HG03571 (cell line): ENCODE measurements at regions not wholly inside any gene's neighbourhood (a gene's known extent, or its start where the extent isn't known, plus 50 kb on each side); places are given as distances from the start of the nearest gene placed in this dataset.

Experiments used
- ATAC-seq: cut with Tn5 transposase; IDR thresholded peaks from one replicate; pipeline ENCODE4 v1.9.1; 2021; ENCODE audit not compliant: unreplicated experiment

- ATAC-seq = peak; percentile 35
These were observed 478.9 kb upstream of the HS6ST1 start for GRCh38 chr2:128797533-128797932.

- ATAC-seq = peak; percentile 87
These were observed 479.3 kb upstream of the HS6ST1 start for GRCh38 chr2:128797937-128798336.

DNA sequence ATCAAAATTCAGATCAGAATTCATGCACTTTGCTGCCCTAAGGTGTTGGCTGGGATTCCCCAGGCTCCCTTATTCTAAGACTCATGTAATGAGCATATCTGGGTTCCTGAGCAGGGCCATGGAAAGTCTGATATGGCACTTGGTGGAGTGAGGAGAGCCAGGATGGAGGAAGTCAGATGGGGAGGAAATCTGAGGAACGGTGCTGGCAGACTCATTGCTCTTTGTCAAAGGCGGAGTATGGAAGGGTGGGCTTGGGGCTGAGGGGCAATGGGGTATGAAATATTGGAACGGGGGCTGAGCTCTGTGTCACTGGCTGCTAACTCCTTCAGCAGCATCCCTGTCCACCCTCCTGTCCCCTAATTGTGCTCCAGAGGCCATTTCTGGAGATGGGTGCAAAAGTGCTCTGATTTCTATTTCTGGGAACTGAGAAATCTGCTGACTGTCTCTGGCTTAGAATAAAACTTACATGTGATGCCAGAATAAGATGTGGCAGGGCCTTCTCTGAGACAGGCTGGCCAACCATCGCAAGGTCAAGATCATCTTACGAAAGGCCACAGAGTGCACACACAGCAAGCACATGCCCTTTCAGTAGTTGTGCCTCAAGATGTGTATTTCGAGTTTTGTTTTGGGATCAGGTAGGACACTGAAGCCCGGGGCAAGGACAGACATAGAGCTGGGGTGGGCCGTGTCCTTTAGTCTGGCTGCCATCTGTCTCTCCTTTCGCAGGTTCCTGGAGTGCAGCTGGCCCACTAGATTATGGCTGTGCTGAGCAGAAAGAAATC, 480.0 kb upstream of the HS6ST1 start:
- no peak for ATAC-seq

DNA sequence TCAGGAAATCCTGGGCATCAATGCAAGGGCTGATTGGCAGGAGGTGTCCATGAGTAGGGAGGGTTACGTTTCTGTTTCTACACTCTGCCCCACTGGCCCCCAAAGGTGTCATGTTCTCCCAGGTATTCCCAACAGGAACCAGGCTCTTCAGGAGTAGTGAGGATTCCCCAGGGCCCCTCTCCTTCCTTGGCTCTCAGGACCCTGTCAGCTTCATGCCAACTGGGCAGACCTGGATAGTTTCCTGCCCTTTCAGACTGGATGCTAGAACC, 480.6 kb upstream of the HS6ST1 start:
- no peak for ATAC-seq

- no peak for ATAC-seq
These were observed 481.1 kb upstream of the HS6ST1 start for GRCh38 chr2:128799730-128800129.

DNA sequence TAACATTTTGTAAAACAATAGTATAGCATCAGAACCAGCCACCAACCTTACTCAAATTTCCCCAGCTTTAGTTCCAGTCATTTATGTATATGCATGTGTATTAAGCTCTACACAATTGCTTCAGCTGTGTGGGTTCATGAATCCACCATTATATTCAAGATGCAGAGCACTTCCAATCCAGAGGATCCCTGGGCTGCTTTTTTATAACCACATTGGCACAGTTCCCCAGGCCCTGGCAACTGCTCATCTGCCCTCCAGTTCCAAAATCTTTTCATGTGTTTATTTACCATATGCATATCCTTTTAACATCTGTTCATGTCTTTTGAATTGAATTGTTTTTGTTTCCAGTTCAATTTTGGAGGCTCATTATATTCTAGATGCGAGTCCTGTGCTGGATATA, 482.9 kb upstream of the HS6ST1 start:
- no peak for ATAC-seq

DNA sequence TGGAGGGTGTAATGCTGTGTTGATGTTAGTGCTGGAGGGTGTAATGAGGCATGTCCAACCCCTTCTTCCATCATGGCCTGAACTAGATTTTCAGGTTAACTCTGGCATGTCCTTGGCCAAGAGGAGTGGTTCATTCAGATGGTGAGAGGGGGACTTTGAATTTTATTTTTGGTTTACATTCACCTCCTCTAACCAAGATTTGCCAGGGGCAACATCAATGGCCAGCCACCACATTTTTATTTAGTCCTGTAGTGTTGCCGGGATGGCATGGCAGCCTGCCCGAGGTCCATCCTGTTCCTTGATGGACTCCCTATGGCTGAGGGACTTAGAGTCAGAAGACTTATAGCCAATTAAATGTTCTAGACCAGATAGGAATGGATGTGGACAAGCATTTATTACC, 484.6 kb upstream of the HS6ST1 start:
- ATAC-seq = no peak

GRCh38 chr2:128805237-128805636, 486.6 kb upstream of the HS6ST1 start:
- ATAC-seq = no peak

DNA sequence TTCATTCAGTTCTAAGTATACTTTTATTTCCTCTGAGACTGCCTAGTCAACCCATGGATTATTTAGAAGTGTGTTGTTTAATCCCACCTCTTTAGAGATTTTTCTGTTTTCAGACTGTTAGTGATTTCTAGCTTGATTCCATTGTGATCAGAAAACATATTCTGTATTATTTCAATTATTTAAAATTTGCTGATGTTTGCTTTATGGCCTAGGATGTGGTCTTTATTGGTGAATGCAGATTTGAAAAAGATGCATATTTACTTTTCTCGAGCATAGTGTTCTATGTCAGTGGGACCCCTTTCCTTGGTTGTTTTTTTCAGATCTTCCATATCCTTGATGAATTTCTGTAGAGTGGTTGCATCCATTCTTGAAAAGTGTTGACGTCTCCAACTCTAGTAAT, 487.2 kb upstream of the HS6ST1 start:
- ATAC-seq = no peak

- no peak for ATAC-seq
These were observed 488.6 kb upstream of the HS6ST1 start for GRCh38 chr2:128807317-128807716.

GRCh38 chr2:128808462-128809258, 490.0 kb upstream of the HS6ST1 start:
- no peak for ATAC-seq

GRCh38 chr2:128809259-128809636, 490.6 kb upstream of the HS6ST1 start:
- ATAC-seq = no peak

DNA sequence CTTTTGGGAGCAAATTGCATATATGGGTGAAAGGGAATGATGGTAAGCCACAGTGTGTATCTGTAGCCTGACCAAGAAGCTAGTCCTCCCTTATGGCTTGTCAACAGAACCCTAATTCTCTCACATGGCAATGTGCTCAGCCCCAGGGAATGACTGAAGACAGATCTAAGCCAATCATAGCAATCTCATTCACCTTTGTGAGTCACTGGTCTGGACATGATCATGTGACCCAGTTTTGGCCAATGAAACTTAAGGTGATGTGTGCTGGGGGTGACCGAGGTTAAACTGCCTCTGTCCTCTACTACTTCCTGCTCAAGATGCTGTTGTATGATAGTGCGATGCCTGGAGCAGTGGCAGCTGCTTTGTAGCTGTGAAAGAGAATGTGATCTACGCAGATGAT, 491.2 kb upstream of the HS6ST1 start:
- ATAC-seq = no peak

- ATAC-seq = no peak
These were observed 493.7 kb upstream of the HS6ST1 start for GRCh38 chr2:128812183-128812940.

DNA sequence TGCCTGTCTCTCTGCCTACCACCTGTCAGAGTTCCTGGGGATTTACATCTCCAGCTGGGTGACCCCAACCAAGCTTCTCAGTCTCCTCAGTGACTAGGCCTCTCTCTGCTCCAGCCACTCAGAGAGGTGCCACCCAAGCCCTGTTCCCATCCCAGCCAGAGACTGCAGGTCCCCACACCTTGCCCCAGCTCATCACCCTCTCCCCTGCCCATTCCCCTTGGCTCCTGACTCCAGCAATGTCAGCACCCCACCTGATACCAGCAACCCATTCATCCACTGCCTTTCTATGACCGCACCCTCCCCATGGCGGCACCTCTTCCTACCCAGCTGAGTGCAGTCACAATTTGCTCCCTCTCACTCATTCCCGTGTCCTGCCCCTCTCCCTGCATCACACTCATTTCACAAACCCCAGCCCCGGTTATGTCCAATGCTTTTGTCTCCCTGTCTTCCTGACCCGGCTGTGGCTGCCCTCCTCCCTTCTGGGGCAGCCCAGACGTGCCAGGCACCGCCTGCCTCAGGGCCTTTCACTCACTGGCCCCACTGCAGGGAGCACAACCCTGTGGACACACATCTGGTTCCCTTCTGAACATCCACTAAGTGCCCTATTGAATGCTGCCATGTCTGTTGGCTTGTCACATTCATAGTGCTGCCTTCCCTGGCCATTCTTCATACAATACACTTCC, 494.8 kb upstream of the HS6ST1 start:
- no peak for ATAC-seq

GRCh38 chr2:128815248-128815647, 496.6 kb upstream of the HS6ST1 start:
- ATAC-seq = no peak

GRCh38 chr2:128817171-128817570, 498.5 kb upstream of the HS6ST1 start:
- no peak for ATAC-seq

GRCh38 chr2:128817813-128818212, 499.1 kb upstream of the HS6ST1 start:
- no peak for ATAC-seq

DNA sequence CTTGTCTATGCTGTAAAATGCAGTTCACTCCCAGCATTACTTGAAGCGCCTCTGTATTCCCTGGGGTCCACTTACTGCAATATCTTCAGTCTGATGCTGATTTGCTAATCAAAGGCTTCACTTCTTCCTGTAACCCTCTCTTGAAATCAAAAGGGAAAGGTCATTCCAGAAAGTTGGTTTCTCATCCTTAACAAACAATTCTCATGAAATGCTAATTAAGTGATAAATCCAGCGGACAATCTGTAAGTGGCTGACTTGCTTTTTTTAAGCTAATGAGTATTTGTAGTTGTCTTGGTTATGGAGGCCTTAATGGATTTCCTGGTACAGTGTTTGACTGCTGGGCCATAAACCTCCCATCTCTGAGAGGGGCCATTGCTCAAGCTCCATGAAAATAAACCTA, 499.6 kb upstream of the HS6ST1 start:
- no peak for ATAC-seq

GRCh38 chr2:128818704-128819491, 500.2 kb upstream of the HS6ST1 start:
- ATAC-seq = no peak

DNA sequence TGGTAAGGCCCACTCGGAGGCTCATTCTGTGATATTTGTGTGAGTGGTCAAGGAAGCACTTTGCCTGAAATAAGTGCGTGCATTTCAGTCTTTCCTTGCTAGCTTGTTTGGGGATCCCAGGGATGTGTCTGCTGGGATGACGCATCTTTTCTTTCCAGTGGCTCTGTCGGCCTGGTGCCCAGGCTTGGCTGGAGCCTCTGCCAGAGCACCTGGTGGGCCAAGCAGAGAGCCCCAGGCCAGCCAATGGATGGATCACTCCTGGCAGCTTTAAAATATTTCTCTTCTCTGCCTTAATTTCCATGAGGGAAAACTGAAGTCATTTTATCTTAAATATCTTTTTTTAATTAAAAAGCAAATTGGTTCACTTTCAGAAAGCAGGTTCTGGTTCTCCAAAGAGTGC, 501.8 kb upstream of the HS6ST1 start:
- no peak for ATAC-seq
